Ovary (tissue), 7 donors: ENCODE measurements at regions not wholly inside any gene's neighbourhood (a gene's known extent, or its start where the extent isn't known, plus 50 kb on each side); places are given as distances from the start of the nearest gene placed in this dataset.

Experiments used
- DNase-seq, 5 donors: peaks; one replicate each; pipeline ENCODE4 v3.0.0-alpha.2; 2019 to 2020
- H3K27ac ChIP-seq, 2 donors: fragments of 200-600 bp; one replicate each; pipeline versions ENCODE4 v1.5.1 to v1.8.0; 2019 to 2022
- H3K27me3 ChIP-seq: fragments of 200-600 bp; one replicate; pipeline ENCODE4 v1.8.0; 2022
- H3K36me3 ChIP-seq: fragments of 200-600 bp; sonication (generic); one replicate; pipeline ENCODE4 v1.5.1; 2019
- H3K4me1 ChIP-seq: one replicate; pipeline ENCODE4 v1.8.1; 2013; ENCODE audit warnings: mild to moderate bottlenecking, moderate library complexity; ENCODE audit not compliant: insufficient read depth
- H3K4me3 ChIP-seq: fragments of 200-600 bp; sonication (generic); one replicate; pipeline ENCODE4 v1.5.1; 2017
- H3K9me3 ChIP-seq, 2 donors: fragments of 200-600 bp in 1 of 2; sonication (generic) in 1 of 2; one replicate each; pipeline versions ENCODE4 v1.5.1 to v1.8.1; 2013 to 2019; ENCODE audit warnings: mild to moderate bottlenecking in 1 of 2, moderate library complexity in 1 of 2
- CTCF ChIP-seq, 3 donors: fragments of 450-650 bp in 2 of 3; fragments of 200-600 bp in 1 of 3; IDR thresholded peaks; one replicate each; pipeline versions ENCODE4 v1.5.1 to v1.8.0; 2016 to 2022; ENCODE audit warnings: antibody characterized with exemption in 3 of 3, mild to moderate bottlenecking in 1 of 3
- EP300 ChIP-seq: sonication (generic); formaldehyde crosslinking; IDR thresholded peaks from one replicate; pipeline ENCODE4 v1.6.1; 2017; ENCODE audit warnings: antibody characterized with exemption
- POLR2A ChIP-seq: fragments of 450-650 bp; IDR thresholded peaks from one replicate; pipeline ENCODE4 v1.6.1; 2017; ENCODE audit warnings: antibody characterized with exemption, mild to moderate bottlenecking, moderate library complexity
- whole genome bisulfite sequencing, 3 donors: extraction: QIAGEN DNeasy Blood & Tissue Kit in 1 of 3; methylation state at CpG; one replicate each; pipeline versions ENCODE4 v1.1.5 to v1.1.7; 2013 to 2017; 5-methylcytosine and 5-hydroxymethylcytosine counted together
- intact Hi-C, 4 donors: fragments of 100-400 bp; cut with DNase I; formaldehyde crosslinking; loops; one replicate each; pipeline versions ENCODE4 v1.11.0 to v1.15.1; 2022 to 2023
- donor health status: DM: no; HTN: no; CAD: no; lungs with moderate emphysema.
- donor health status: DM: no; HTN: no; CAD: no.
- donor health status: Bipolar disorder and iron deficiency.
- donor health status: DM: no; HTN: no; CAD: no.
- donor health status: DM: yes; HTN: yes; CAD: no.

- H3K4me1 ChIP-seq: no peaks in the 10 kb centered on the region
- no peaks in the 10 kb centered on the region for H3K9me3 ChIP-seq
- DNase-seq: no peak
- intact Hi-C loops: no loop called here
- no peaks in the 10 kb centered on the region for H3K27me3 ChIP-seq
- H3K27ac ChIP-seq: no peak overlapping the region
- TF ChIP-seq EP300: no peak
- TF ChIP-seq CTCF (IDR thresholded peaks at IDR 0.05): no peak
- no peak for TF ChIP-seq POLR2A
- no peaks in the 10 kb centered on the region for H3K36me3 ChIP-seq
- no peak overlapping the region for H3K4me3 ChIP-seq
Observed at GRCh38 chr12:107551434-107551833, 134.2 kb upstream of the PWP1 start.

- TF ChIP-seq POLR2A (no peak), CTCF (IDR thresholded peaks at IDR 0.05) (no peak), EP300 (no peak)
- H3K4me3 ChIP-seq: no peak overlapping the region
- H3K27ac ChIP-seq: no peak overlapping the region
- 67 to 72% (median 72%) methylated on average over 4 of the region's 4 CpGs for WGBS, 3 donors
- no peaks in the 10 kb centered on the region for H3K4me1 ChIP-seq
- H3K36me3 ChIP-seq: no peaks in the 10 kb centered on the region
- no peaks in the 10 kb centered on the region for H3K27me3 ChIP-seq
- H3K9me3 ChIP-seq: no peaks in the 10 kb centered on the region
- intact Hi-C loops: no loop called here
- DNase-seq: no peak
Observed at GRCh38 chr12:107552263-107552662, 133.3 kb upstream of the PWP1 start.

GRCh38 chr12:107553211-107553765 lies 132.3 kb upstream of the PWP1 start:
- no peaks in the 10 kb centered on the region for H3K27me3 ChIP-seq
- no peaks in the 10 kb centered on the region for H3K4me1 ChIP-seq
- 71 to 77% (median 74%) methylated on average over 4 of the region's 4 CpGs for WGBS, 3 donors
- H3K4me3 ChIP-seq: no peak overlapping the region
- intact Hi-C loops: no loop called here
- H3K9me3 ChIP-seq: no peaks in the 10 kb centered on the region
- no peak for TF ChIP-seq POLR2A
- no peak for TF ChIP-seq CTCF (IDR thresholded peaks at IDR 0.05)
- DNase-seq: no peak
- H3K27ac ChIP-seq: no peak overlapping the region
- no peaks in the 10 kb centered on the region for H3K36me3 ChIP-seq

GRCh38 chr12:107554941-107555340 lies 130.7 kb upstream of the PWP1 start:
- Histone ChIP-seq H3K27ac (no peak overlapping the region), H3K9me3 (no peaks in the 10 kb centered on the region), H3K4me3 (no peak overlapping the region), H3K36me3 (no peaks in the 10 kb centered on the region), H3K27me3 (no peaks in the 10 kb centered on the region), H3K4me1 (no peaks in the 10 kb centered on the region)
- WGBS, 3 donors: 16 to 37% (median 22%) methylated on average over 4 of the region's 4 CpGs
- TF ChIP-seq EP300: no peak
- no peak for TF ChIP-seq CTCF (IDR thresholded peaks at IDR 0.05)
- TF ChIP-seq POLR2A: no peak
- no peak for DNase-seq
- intact Hi-C loops: no loop called here
